NT2/D1 (cell line): ENCODE measurements at regions not wholly inside any gene's neighbourhood (a gene's known extent, or its start where the extent isn't known, plus 50 kb on each side); places are given as distances from the start of the nearest gene placed in this dataset.
A peak's percentile ranks its signal among the peaks of the same experiment; 100 is the strongest.

Experiments
- DNase-seq: peaks from one replicate; pipeline ENCODE4 v3.0.0-alpha.2; 2011; ENCODE audit warnings: low read depth, low spot score
- H3K27me3 ChIP-seq: 2 replicates; pipeline ENCODE4 v1.6.0; 2011; ENCODE audit warnings: mild to moderate bottlenecking; ENCODE audit not compliant: insufficient read length, insufficient read depth
- H3K36me3 ChIP-seq: 2 replicates; pipeline ENCODE4 v1.6.1; 2011; ENCODE audit warnings: mild to moderate bottlenecking, low read length, mixed read lengths; ENCODE audit not compliant: insufficient read depth, insufficient read length
- H3K4me1 ChIP-seq: 2 replicates; pipeline ENCODE4 v1.5.1; 2011; ENCODE audit not compliant: insufficient read depth, insufficient read length
- H3K4me3 ChIP-seq: 2 replicates; pipeline ENCODE4 v1.5.1; 2011; ENCODE audit warnings: low read depth; ENCODE audit not compliant: insufficient read length
- H3K9ac ChIP-seq: 2 replicates; pipeline ENCODE4 v1.6.0; 2011; ENCODE audit warnings: low read depth; ENCODE audit not compliant: insufficient read length
- H3K9me3 ChIP-seq: 2 replicates; pipeline ENCODE4 v1.5.1; 2011; ENCODE audit warnings: mild to moderate bottlenecking, low read length; ENCODE audit not compliant: insufficient read depth
- SUZ12 ChIP-seq: IDR thresholded peaks from 2 replicates; pipeline ENCODE4 v1.6.1; 2011; ENCODE audit not compliant: insufficient read length, insufficient read depth; ENCODE audit errors: extremely low read depth
- YY1 ChIP-seq: IDR thresholded peaks from 2 replicates; pipeline ENCODE4 v1.6.1; 2011; ENCODE audit not compliant: insufficient read length, insufficient read depth
- ZNF274 ChIP-seq: IDR thresholded peaks from 2 replicates; pipeline ENCODE4 v1.6.1; 2011; ENCODE audit warnings: mild to moderate bottlenecking, low read depth, low read length

GRCh38 chr2:221245772-221246171 lies 326.3 kb downstream of the EPHA4 start:
- no peak overlapping the region for H3K4me3 ChIP-seq
- H3K9ac ChIP-seq, result no peak overlapping the region
- no peaks in the 10 kb centered on the region for H3K4me1 ChIP-seq
- H3K27me3 ChIP-seq, result no peaks in the 10 kb centered on the region
- no peak for TF ChIP-seq SUZ12
- no peak for DNase-seq
- H3K9me3 ChIP-seq, result no peaks in the 10 kb centered on the region
- no peaks in the 10 kb centered on the region for H3K36me3 ChIP-seq

DNA sequence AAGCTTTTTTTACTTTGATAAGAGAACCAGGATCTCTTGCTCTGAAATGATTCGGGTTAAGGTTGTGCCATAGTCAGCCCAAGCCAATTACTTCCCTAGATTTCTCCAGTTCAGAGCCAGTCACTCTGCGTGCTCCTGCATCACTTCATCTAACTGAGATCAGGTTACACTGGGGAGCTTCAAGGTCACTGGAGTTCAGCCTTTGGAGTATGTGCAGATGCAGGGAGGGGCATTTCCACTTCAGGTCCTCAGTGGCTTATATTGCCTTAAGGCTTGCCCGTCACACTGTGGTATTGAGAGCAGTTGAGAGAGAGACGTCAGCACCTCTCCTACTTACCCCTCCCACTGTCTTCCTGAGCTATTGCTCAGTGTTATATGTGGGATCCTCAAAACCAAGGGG lies 317.8 kb downstream of the EPHA4 start:
- TF ChIP-seq SUZ12 (no peak), ZNF274 (no peak), YY1 (no peak)
- H3K36me3 ChIP-seq, result no peaks in the 10 kb centered on the region
- H3K27me3 ChIP-seq, result no peaks in the 10 kb centered on the region
- no peaks in the 10 kb centered on the region for H3K9me3 ChIP-seq
- no peak overlapping the region for H3K9ac ChIP-seq
- H3K4me1 ChIP-seq, result no peaks in the 10 kb centered on the region
- DNase-seq, result no peak
- no peak overlapping the region for H3K4me3 ChIP-seq

DNA sequence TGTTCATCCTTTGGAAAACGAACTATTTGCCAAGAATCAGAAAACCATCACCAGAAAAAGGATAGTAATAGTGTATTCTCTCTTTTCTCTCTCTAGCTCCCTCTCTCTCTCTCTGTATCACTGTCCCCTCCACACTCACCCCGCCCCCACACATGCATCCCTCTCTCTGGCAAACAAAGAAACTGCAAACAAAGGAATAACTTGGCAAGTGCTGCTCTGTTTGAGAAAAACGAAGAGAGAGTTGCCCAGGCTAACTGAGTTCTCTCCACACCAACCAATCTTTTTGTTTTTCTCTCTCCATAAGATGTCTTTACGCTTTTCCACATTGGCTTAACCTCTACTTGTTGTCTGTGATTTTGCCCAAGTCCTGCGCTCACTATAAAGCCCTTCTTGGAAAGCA lies 316.2 kb downstream of the EPHA4 start:
- no peak for TF ChIP-seq ZNF274
- no peak for TF ChIP-seq SUZ12
- TF ChIP-seq YY1, result no peak
- H3K4me1 ChIP-seq, result no peaks in the 10 kb centered on the region
- H3K36me3 ChIP-seq, result no peaks in the 10 kb centered on the region
- H3K9me3 ChIP-seq, result no peaks in the 10 kb centered on the region
- H3K9ac ChIP-seq, result no peak overlapping the region
- H3K27me3 ChIP-seq, result no peaks in the 10 kb centered on the region
- DNase-seq, result peak; percentile 40
- H3K4me3 ChIP-seq, result no peak overlapping the region

- TF ChIP-seq ZNF274, result no peak
- TF ChIP-seq SUZ12, result no peak
- TF ChIP-seq YY1, result no peak
- Histone ChIP-seq H3K27me3 (no peaks in the 10 kb centered on the region), H3K36me3 (no peaks in the 10 kb centered on the region), H3K4me1 (no peaks in the 10 kb centered on the region), H3K4me3 (no peak overlapping the region), H3K9me3 (no peaks in the 10 kb centered on the region), H3K9ac (no peak overlapping the region)
- DNase-seq, result no peak
Observed at GRCh38 chr2:221258464-221258863, 313.6 kb downstream of the EPHA4 start.

DNA sequence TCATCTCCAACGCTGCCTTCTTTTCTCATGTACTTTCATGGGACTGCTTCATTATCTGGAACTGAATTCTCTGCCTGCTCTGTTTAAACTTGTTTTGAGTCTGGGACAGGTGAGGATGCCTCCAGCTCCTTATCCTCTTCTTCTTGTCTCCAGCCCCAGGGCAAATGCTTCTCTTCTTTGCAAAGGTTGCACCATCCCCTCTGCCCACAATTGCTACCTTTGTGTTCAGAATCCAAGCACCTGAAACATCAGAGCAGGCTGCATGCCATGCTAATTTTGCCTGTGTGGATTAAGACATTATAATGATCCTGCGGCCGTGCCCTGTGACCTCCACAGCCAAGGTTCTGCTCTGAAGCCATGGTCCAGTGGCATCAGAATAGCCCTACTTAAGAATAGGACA lies 309.5 kb downstream of the EPHA4 start:
- Histone ChIP-seq H3K9ac (no peak overlapping the region), H3K36me3 (no peaks in the 10 kb centered on the region), H3K4me3 (no peak overlapping the region), H3K4me1 (no peaks in the 10 kb centered on the region), H3K9me3 (no peaks in the 10 kb centered on the region), H3K27me3 (no peaks in the 10 kb centered on the region)
- no peak for DNase-seq
- no peak for TF ChIP-seq ZNF274
- TF ChIP-seq SUZ12, result no peak
- TF ChIP-seq YY1, result no peak

DNA sequence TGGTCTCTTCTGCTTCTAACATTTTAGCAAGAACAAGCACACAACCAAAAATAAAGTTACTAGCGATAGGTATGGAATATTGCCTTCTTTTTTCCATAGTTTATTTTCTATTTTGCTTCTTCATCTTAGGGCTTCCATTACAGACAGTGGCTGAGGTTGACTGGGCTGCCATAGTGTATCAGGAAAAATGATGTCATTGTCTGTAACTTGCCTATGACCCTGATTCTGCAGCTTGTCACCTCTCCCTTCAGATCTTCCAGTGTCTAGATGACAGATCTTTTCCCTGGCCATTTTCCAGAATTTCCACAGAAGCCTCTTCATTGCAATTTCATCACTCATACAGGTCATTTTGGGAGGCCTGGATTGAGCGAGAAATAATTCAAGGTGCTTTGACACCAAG lies 308.5 kb downstream of the EPHA4 start:
- Histone ChIP-seq H3K9me3 (no peaks in the 10 kb centered on the region), H3K4me1 (no peaks in the 10 kb centered on the region), H3K36me3 (no peaks in the 10 kb centered on the region), H3K4me3 (no peak overlapping the region), H3K27me3 (no peaks in the 10 kb centered on the region), H3K9ac (no peak overlapping the region)
- DNase-seq, result no peak
- TF ChIP-seq YY1 (no peak), SUZ12 (no peak), ZNF274 (no peak)

DNA sequence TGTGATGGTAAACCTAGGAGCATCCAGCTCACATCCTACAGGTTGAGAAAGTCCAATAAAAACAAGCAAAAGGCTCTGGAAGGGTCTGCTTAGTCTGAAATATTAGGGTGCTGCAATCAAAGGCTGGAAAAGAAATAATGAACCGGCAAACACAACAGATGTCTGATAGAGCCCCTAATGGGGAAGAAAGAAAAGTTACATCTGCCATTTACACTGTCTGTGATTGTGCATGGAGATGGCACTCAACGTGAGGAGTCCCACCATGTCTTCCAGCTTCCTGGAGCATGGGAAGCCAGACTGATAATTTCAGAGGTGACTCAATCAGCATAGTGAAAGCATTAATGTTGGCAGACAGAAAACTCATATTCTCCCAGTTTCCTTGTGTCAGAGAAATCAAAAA lies 307.8 kb downstream of the EPHA4 start:
- Histone ChIP-seq H3K4me1 (no peaks in the 10 kb centered on the region), H3K36me3 (no peaks in the 10 kb centered on the region), H3K9ac (no peak overlapping the region), H3K4me3 (no peak overlapping the region), H3K27me3 (no peaks in the 10 kb centered on the region), H3K9me3 (no peaks in the 10 kb centered on the region)
- TF ChIP-seq YY1 (no peak), ZNF274 (no peak), SUZ12 (no peak)
- no peak for DNase-seq

DNA sequence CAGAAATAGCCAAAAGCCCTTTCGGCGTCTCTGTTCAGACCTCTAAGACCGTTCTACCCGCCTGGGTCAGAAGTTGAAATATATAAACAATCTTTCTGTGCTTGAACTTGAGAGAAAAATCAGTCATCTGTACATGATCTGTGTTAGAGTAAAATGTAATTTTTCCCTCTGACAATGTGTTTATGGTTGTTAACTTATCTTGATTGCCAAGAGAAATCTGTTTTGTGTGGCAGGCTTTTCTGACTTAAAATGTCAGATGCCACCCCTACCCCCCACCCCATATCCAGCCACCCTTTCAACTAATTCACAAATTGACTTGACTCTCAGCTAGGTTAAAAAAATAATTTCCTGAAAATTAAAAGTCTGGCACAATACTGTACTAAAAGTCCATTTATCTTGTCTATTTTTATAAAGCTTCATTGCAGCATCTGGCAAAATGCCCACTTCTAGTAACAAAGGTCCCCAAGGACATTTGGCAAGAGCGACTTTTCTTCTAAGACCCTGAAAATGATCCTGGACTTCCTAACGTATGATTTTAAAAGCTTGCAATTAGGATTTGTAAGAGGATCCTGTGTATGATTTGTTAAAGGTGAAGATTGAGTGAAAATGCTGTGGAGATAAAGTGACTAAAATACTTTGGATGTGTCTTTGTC lies 304.2 kb downstream of the EPHA4 start:
- no peak overlapping the region for H3K9ac ChIP-seq
- TF ChIP-seq YY1 (no peak), ZNF274 (no peak)
- DNase-seq, result no peak
- H3K9me3 ChIP-seq, result peaks cover 5% of the 10 kb centered on the region; the same call in 1 of the 2 replicates
- H3K36me3 ChIP-seq, result no peaks in the 10 kb centered on the region
- H3K4me1 ChIP-seq, result no peaks in the 10 kb centered on the region
- H3K27me3 ChIP-seq, result no peaks in the 10 kb centered on the region
- no peak overlapping the region for H3K4me3 ChIP-seq
